A549 (cell line): ENCODE measurements at regions not wholly inside any gene's neighbourhood (a gene's known extent, or its start where the extent isn't known, plus 50 kb on each side); places are given as distances from the start of the nearest gene placed in this dataset.

ENCODE experiments used
- ATAC-seq, 2 experiments: fragments of 200-7000 bp in 1 of 2; fragments of >200 bp in 1 of 2; cut with Nextera tagmentation in 1 of 2; cut with Tn5 transposase in 1 of 2; 3 replicates each; pipeline versions ENCODE4 v1.8.0 to v1.9.1; 2018 to 2020; ENCODE audit warnings: mild to moderate bottlenecking in 1 of 2, moderate library complexity in 1 of 2
- CTCF ChIA-PET: fragments of 300-600 bp; sonication (Branson Sonifier 250); formaldehyde crosslinking; extraction: SDS; loops from one replicate; lab custom pipeline; 2021; ENCODE audit warnings: antibody characterized with exemption, inconsistent platforms; lab: Yijun Ruan, JAX
- POLR2A ChIA-PET: fragments of 350-600 bp; formaldehyde crosslinking; extraction: SDS; loops from one replicate; lab custom pipeline; 2021; ENCODE audit warnings: antibody characterized with exemption, inconsistent platforms; lab: Yijun Ruan, JAX
- DNase-seq, 2 experiments: peaks; one replicate each; pipeline versions ENCODE4 v3.0.0 to v3.0.0-alpha.2; 2011 to 2016; ENCODE audit warnings: low read depth in 1 of 2, low spot score in 1 of 2
- FAIRE-seq: peaks from 2 replicates; lab custom pipeline; 2011; peaks lifted over from hg19 to GRCh38; lab: Jason Lieb, UNC
- H3K27ac ChIP-seq, 2 experiments: fragments of >200 bp; sonication (Bioruptor Twin); formaldehyde crosslinking; 3 replicates each; pipeline ENCODE4 v1.5.1; 2016 to 2017
- H3K4me1 ChIP-seq: fragments of >200 bp; sonication (Bioruptor Twin); formaldehyde crosslinking; 3 replicates; pipeline ENCODE4 v1.6.1; 2016
- H3K4me2 ChIP-seq: fragments of >200 bp; sonication (Bioruptor Twin); formaldehyde crosslinking; 3 replicates; pipeline ENCODE4 v1.6.1; 2016
- H3K4me3 ChIP-seq: fragments of >200 bp; sonication (Bioruptor Twin); formaldehyde crosslinking; 3 replicates; pipeline ENCODE4 v1.5.1; 2016
- H3K9me3 ChIP-seq: fragments of >200 bp; sonication (Bioruptor Twin); formaldehyde crosslinking; 3 replicates; pipeline ENCODE4 v1.6.1; 2016
- CHD4 ChIP-seq: fragments of 200-600 bp; sonication (generic); IDR thresholded peaks from 2 replicates; pipeline ENCODE4 v1.6.1; 2016; ENCODE audit warnings: antibody characterized with exemption, mild to moderate bottlenecking, borderline replicate concordance
- CTCF ChIP-seq: fragments of >200 bp; sonication (Bioruptor Twin); formaldehyde crosslinking; IDR thresholded peaks from 3 replicates; pipeline ENCODE4 v1.5.1; 2016
- EHF ChIP-seq: fragments of 250-450 bp; sonication (Bioruptor Pico); IDR thresholded peaks from 2 replicates; pipeline ENCODE4 v1.5.0; 2020; ENCODE audit warnings: mild to moderate bottlenecking
- HMGXB4 ChIP-seq: fragments of 250-450 bp; sonication (Bioruptor Pico); IDR thresholded peaks from 2 replicates; pipeline ENCODE4 v1.5.0; 2021; ENCODE audit warnings: mild to moderate bottlenecking, moderate library complexity, borderline replicate concordance
- HOXA7 ChIP-seq: fragments of 250-450 bp; sonication (Bioruptor Pico); IDR thresholded peaks from 2 replicates; pipeline ENCODE4 v1.5.0; 2020; ENCODE audit warnings: mild to moderate bottlenecking, moderate library complexity
- HOXB5 ChIP-seq: fragments of 250-450 bp; sonication (Bioruptor Pico); IDR thresholded peaks from 2 replicates; pipeline ENCODE4 v1.5.0; 2020; ENCODE audit warnings: mild to moderate bottlenecking, moderate library complexity
- KDM5A ChIP-seq: fragments of 200-600 bp; sonication (generic); IDR thresholded peaks from 2 replicates; pipeline ENCODE4 v1.6.1; 2016; ENCODE audit warnings: antibody characterized with exemption, mild to moderate bottlenecking
- MAZ ChIP-seq: fragments of 150-350 bp; IDR thresholded peaks from 2 replicates; pipeline ENCODE4 v1.6.1; 2014; ENCODE audit warnings: antibody characterized with exemption, low read depth, low read length, borderline replicate concordance
- NFE2L2 ChIP-seq: fragments of 150-350 bp; conservative IDR thresholded peaks from 2 replicates; pipeline ENCODE4 v1.6.1; 2014; ENCODE audit warnings: low read length
- PHF8 ChIP-seq: fragments of 200-600 bp; sonication (generic); IDR thresholded peaks from 2 replicates; pipeline ENCODE4 v1.6.1; 2016; ENCODE audit warnings: low read depth, mild to moderate bottlenecking, antibody characterized with exemption, moderate library complexity, borderline replicate concordance
- POLR2AphosphoS2 ChIP-seq: conservative IDR thresholded peaks from 2 replicates; pipeline ENCODE4 v1.6.1; 2012; ENCODE audit warnings: low read length, improper control_type of control experiment, inconsistent platforms
- RAD21 ChIP-seq, 2 experiments: fragments of >200 bp in 1 of 2; sonication (Bioruptor Twin) in 1 of 2; formaldehyde crosslinking in 1 of 2; IDR thresholded peaks in 1 of 2; conservative IDR thresholded peaks in 1 of 2; 2 replicates in 1 of 2; 3 replicates in 1 of 2; pipeline ENCODE4 v1.6.1; 2012 to 2018; ENCODE audit warnings: inconsistent platforms in 1 of 2
- REST ChIP-seq: fragments of 200-600 bp; sonication (generic); IDR thresholded peaks from 2 replicates; pipeline ENCODE4 v1.6.1; 2016; ENCODE audit warnings: antibody characterized with exemption, mild to moderate bottlenecking, moderate library complexity
- RNF2 ChIP-seq: fragments of 200-600 bp; sonication (generic); IDR thresholded peaks from 2 replicates; pipeline ENCODE4 v1.6.1; 2016; ENCODE audit warnings: low read depth, mild to moderate bottlenecking, antibody characterized with exemption, moderate library complexity, borderline replicate concordance
- ZC3H11A ChIP-seq: fragments of 450-650 bp; IDR thresholded peaks from 2 replicates; pipeline ENCODE4 v1.6.1; 2014; ENCODE audit warnings: antibody characterized with exemption, mild to moderate bottlenecking
- WGBS: methylation state at CpG from one replicate; pipeline ENCODE4 v1.1.6; 2017; ENCODE audit errors: missing lambda C conversion rate; 5-methylcytosine and 5-hydroxymethylcytosine counted together
- TF ChIP-seq, protein P1 (sequence below): IDR thresholded peaks from 2 replicates; pipeline ENCODE4 v1.6.1; 2012; ENCODE audit warnings: low read depth, borderline replicate concordance
- TF ChIP-seq, protein P2 (sequence below): fragments of 450-650 bp; IDR thresholded peaks from 2 replicates; pipeline ENCODE4 v1.6.1; 2014; ENCODE audit warnings: antibody characterized with exemption
- TF ChIP-seq, protein P3 (sequence below): fragments of 250-450 bp; sonication (Bioruptor Pico); IDR thresholded peaks from 2 replicates; pipeline ENCODE4 v1.5.0; 2020; ENCODE audit warnings: low read depth, mild to moderate bottlenecking, moderate library complexity

- no peak overlapping the region for H3K4me3 ChIP-seq
- TF ChIP-seq NFE2L2, result no peak
- TF ChIP-seq, protein P1, sequence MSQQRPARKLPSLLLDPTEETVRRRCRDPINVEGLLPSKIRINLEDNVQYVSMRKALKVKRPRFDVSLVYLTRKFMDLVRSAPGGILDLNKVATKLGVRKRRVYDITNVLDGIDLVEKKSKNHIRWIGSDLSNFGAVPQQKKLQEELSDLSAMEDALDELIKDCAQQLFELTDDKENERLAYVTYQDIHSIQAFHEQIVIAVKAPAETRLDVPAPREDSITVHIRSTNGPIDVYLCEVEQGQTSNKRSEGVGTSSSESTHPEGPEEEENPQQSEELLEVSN, result no peak
- TF ChIP-seq PHF8, result no peak
- no peak for TF ChIP-seq CTCF
- no peak for TF ChIP-seq HOXB5
- TF ChIP-seq EHF (CRISPR knock-in tag), result no peak
- TF ChIP-seq HOXA7 (CRISPR knock-in tag), result no peak
- TF ChIP-seq, all 56 proteins: peak for 0
- Histone ChIP-seq H3K4me2 (no peak overlapping the region), H3K9me3 (no peaks in the 10 kb centered on the region), H3K4me1 (peaks cover 4% of the 10 kb centered on the region; the same call in 1 of the 3 replicates), H3K27ac (no peak overlapping the region)
- FAIRE-seq (peak; percentile 94), DNase-seq (no peak), ATAC-seq (no peak)
- POLR2A ChIA-PET, result no interaction called here
- CTCF ChIA-PET, result no interaction called here
These were observed 78.8 kb upstream of the TCF12 start for GRCh38 chr15:56839641-56840040.

DNA sequence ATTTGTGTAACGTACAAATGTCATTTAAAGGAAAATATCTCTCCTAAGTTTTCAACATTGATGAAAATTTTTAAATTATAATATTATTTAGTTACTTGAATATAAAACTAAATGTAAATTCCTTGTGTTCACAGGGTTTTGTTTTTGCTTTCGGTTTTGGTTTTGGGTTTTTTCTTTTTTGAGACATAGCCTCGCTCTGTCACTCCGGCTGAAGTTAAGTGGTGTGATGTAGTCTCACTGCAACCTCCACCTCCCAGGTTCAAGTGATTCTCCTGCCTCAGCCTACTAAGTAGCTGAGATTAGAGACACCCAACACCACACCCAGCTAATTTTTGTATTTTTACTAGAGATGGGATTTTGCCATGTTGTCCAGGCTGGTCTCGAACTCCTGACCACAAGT lies 79.3 kb upstream of the TCF12 start:
- WGBS, result 62% methylated on average over 5 of the region's 5 CpGs
- Histone ChIP-seq H3K9me3 (no peaks in the 10 kb centered on the region), H3K27ac (no peak overlapping the region), H3K4me1 (peaks cover 4% of the 10 kb centered on the region; the same call in 1 of the 3 replicates), H3K4me2 (no peak overlapping the region), H3K4me3 (no peak overlapping the region)
- no peak for FAIRE-seq
- ChIA-PET POLR2A (no interaction called here), CTCF (no interaction called here)
- no peak for ATAC-seq
- TF ChIP-seq, protein P1, result no peak
- TF ChIP-seq NFE2L2 (no peak), RNF2 (no peak), ZC3H11A (no peak), HMGXB4 (no peak), POLR2AphosphoS2 (no peak), KDM5A (no peak), RAD21 (conservative IDR thresholded peaks at IDR 0.05 in 1 of 2, IDR thresholded peaks at IDR 0.05 in 1 of 2) (no peak), MAZ (no peak), PHF8 (no peak), REST (no peak), CHD4 (no peak)
- TF ChIP-seq, protein P2, sequence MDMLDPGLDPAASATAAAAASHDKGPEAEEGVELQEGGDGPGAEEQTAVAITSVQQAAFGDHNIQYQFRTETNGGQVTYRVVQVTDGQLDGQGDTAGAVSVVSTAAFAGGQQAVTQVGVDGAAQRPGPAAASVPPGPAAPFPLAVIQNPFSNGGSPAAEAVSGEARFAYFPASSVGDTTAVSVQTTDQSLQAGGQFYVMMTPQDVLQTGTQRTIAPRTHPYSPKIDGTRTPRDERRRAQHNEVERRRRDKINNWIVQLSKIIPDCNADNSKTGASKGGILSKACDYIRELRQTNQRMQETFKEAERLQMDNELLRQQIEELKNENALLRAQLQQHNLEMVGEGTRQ, result no peak
- TF ChIP-seq, protein P3, sequence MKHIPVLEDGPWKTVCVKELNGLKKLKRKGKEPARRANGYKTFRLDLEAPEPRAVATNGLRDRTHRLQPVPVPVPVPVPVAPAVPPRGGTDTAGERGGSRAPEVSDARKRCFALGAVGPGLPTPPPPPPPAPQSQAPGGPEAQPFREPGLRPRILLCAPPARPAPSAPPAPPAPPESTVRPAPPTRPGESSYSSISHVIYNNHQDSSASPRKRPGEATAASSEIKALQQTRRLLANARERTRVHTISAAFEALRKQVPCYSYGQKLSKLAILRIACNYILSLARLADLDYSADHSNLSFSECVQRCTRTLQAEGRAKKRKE (CRISPR knock-in tag), result no peak
- DNase-seq, result no peak
